Calu3 (cell line): ENCODE measurements at regions not wholly inside any gene's neighbourhood (a gene's known extent, or its start where the extent isn't known, plus 50 kb on each side); places are given as distances from the start of the nearest gene placed in this dataset.

Experiments used
- BruUV-seq: library from RNA; stranded (reverse); fragments of 400-500 nt; replicated peaks from 2 replicates; lab custom pipeline; 2021; lab: Mats Ljungman, UMichigan
- CTCF ChIA-PET: fragments of 300-600 bp; sonication (Branson Sonifier 250); formaldehyde crosslinking; loops from one replicate; lab custom pipeline; 2022; ENCODE audit warnings: antibody characterized with exemption; lab: Charles Lee
- DNase-seq: peaks from one replicate; pipeline ENCODE4 v3.0.0; 2022
- H3K27ac Mint-ChIP-seq: one replicate; pipeline ENCODE4 v1.8.0; 2022; ENCODE audit warnings: mixed read lengths; ENCODE audit not compliant: unreplicated experiment
- H3K27me3 Mint-ChIP-seq: one replicate; pipeline ENCODE4 v1.8.0; 2022; ENCODE audit warnings: mixed read lengths; ENCODE audit not compliant: unreplicated experiment
- H3K36me3 Mint-ChIP-seq: one replicate; pipeline ENCODE4 v1.8.0; 2022; ENCODE audit warnings: mild to moderate bottlenecking, moderate library complexity, mixed read lengths; ENCODE audit not compliant: insufficient read depth, unreplicated experiment
- H3K4me1 Mint-ChIP-seq: one replicate; pipeline ENCODE4 v1.8.0; 2022; ENCODE audit warnings: mild to moderate bottlenecking, low read depth, mixed read lengths; ENCODE audit not compliant: unreplicated experiment
- H3K4me3 Mint-ChIP-seq: one replicate; pipeline ENCODE4 v1.8.0; 2022; ENCODE audit warnings: mild to moderate bottlenecking, low read depth, moderate library complexity, mixed read lengths; ENCODE audit not compliant: unreplicated experiment
- H3K9me3 Mint-ChIP-seq: one replicate; pipeline ENCODE4 v1.8.0; 2022; ENCODE audit warnings: low read depth, mixed read lengths; ENCODE audit not compliant: unreplicated experiment
- intact Hi-C: fragments of 100-400 bp; cut with micrococcal nuclease; formaldehyde crosslinking; loops from one replicate; pipeline ENCODE4 v1.10.0; 2022; ENCODE audit not compliant: unreplicated experiment
- TF ChIP-seq, protein P1 (sequence below): fragments of 200-600 bp; IDR thresholded peaks from one replicate; pipeline ENCODE4 v1.8.0; 2022; ENCODE audit warnings: antibody characterized with exemption; ENCODE audit not compliant: unreplicated experiment

DNA sequence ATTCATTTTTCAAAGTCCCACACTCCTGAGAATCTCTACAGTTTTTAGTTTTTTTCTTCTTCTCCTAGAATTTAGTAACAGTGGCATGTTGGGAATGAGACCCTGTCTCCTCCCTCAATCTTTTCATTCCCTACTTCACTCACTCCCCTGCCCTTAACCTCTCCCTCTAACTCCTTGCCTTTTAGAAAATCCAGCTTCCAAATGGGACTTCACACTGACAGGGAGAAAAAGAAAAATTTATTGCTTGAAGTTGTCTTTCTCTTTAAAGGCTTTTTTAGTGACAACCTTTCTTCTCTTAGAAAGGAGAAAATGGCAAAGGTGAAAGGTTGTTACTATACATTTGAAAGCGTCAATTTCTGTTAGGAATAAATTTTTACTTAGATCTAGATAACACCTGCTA, 359.2 kb downstream of the CDH7 start:
- Mint-ChIP-seq H3K36me3 (no peaks in the 10 kb centered on the region), H3K27me3 (no peaks in the 10 kb centered on the region), H3K4me3 (no peak overlapping the region), H3K4me1 (no peaks in the 10 kb centered on the region), H3K9me3 (peaks cover 3% of the 10 kb centered on the region), H3K27ac (no peak overlapping the region)
- no TSS peak for BruUV-seq
- intact Hi-C loops = no loop called here
- TF ChIP-seq, protein P1, sequence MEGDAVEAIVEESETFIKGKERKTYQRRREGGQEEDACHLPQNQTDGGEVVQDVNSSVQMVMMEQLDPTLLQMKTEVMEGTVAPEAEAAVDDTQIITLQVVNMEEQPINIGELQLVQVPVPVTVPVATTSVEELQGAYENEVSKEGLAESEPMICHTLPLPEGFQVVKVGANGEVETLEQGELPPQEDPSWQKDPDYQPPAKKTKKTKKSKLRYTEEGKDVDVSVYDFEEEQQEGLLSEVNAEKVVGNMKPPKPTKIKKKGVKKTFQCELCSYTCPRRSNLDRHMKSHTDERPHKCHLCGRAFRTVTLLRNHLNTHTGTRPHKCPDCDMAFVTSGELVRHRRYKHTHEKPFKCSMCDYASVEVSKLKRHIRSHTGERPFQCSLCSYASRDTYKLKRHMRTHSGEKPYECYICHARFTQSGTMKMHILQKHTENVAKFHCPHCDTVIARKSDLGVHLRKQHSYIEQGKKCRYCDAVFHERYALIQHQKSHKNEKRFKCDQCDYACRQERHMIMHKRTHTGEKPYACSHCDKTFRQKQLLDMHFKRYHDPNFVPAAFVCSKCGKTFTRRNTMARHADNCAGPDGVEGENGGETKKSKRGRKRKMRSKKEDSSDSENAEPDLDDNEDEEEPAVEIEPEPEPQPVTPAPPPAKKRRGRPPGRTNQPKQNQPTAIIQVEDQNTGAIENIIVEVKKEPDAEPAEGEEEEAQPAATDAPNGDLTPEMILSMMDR = no peak
- no peak for DNase-seq
- CTCF ChIA-PET = no interaction called here

DNA sequence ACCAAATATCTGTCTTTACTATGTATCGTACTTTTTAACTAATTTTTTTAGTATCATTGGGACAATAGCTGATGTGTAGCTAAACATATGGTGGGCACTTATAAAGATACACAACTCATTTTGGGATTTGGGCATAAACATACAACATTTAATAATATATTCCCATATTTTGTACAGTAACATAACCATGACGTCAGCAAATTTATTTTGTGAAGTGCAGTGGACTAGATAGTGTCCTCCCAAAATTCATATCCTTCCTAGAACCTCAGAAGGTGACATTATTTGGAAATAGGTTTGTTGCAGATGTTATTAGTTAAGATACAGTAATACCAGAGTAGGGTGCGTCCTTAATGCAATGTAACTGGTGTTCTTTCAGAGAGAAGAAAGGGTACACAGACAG, 356.7 kb downstream of the CDH7 start:
- no peaks in the 10 kb centered on the region for H3K27me3 Mint-ChIP-seq
- intact Hi-C loops = no loop called here
- no TSS peak for BruUV-seq
- H3K27ac Mint-ChIP-seq = no peak overlapping the region
- TF ChIP-seq, protein P1 = no peak
- H3K9me3 Mint-ChIP-seq = peaks cover 3% of the 10 kb centered on the region
- no peak for DNase-seq
- H3K36me3 Mint-ChIP-seq = no peaks in the 10 kb centered on the region
- no peaks in the 10 kb centered on the region for H3K4me1 Mint-ChIP-seq
- no peak overlapping the region for H3K4me3 Mint-ChIP-seq
- CTCF ChIA-PET = no interaction called here

DNA sequence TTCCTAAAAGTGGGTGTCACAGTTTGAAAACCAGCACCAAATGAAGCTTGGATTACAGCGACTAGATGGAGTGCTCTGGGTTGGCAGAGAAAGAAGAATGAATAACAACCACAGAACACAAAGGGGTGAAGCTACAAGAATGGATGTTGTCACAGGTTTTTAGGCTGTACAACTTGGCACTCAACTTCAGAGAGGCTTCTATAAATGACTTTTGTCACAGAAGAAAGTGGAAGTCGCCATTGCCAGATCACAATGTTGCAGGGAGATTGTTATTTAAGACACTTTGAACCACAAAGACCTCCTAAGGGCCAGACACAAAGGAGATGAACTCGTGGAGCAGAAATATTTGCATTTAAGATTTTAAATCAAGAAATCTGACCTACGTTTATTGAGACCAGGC, 354.2 kb downstream of the CDH7 start:
- H3K4me3 Mint-ChIP-seq = no peak overlapping the region

DNA sequence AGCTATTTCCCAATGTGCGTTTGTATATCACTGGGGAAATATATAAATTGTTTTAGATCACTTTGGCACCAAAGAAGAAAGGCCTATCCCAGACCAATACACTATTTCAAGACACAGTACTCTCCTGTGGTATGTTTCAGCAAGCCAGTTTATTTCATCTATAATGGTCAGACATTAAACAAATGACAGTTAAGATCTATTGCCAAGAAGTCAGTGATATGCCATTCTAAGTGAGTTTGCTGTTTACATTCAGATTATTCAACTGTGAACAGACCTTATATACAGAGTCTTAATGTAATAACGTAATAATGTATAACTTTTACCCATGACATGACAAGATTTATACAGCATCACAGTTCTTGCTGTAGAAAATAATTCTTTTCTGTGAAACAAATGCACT, 352.7 kb downstream of the CDH7 start:
- no peaks in the 10 kb centered on the region for H3K27me3 Mint-ChIP-seq
- BruUV-seq = no TSS peak
- TF ChIP-seq, protein P1 = no peak
- CTCF ChIA-PET = no interaction called here
- no peaks in the 10 kb centered on the region for H3K9me3 Mint-ChIP-seq
- no peaks in the 10 kb centered on the region for H3K36me3 Mint-ChIP-seq
- no peak overlapping the region for H3K27ac Mint-ChIP-seq
- intact Hi-C loops = no loop called here
- no peak for DNase-seq
- H3K4me3 Mint-ChIP-seq = no peak overlapping the region
- no peaks in the 10 kb centered on the region for H3K4me1 Mint-ChIP-seq

More for the DNA sequence above, 354.2 kb downstream of the CDH7 start:
- Mint-ChIP-seq H3K27me3 (no peaks in the 10 kb centered on the region), H3K9me3 (no peaks in the 10 kb centered on the region), H3K36me3 (no peaks in the 10 kb centered on the region), H3K4me1 (no peaks in the 10 kb centered on the region), H3K27ac (no peak overlapping the region)
- TF ChIP-seq, protein P1 = no peak
- intact Hi-C loops = no loop called here
- CTCF ChIA-PET = no interaction called here
- BruUV-seq = no TSS peak
- no peak for DNase-seq
